Osteoblast (primary cell): ENCODE measurements at regions not wholly inside any gene's neighbourhood (a gene's known extent, or its start where the extent isn't known, plus 50 kb on each side); places are given as distances from the start of the nearest gene placed in this dataset.
A peak's percentile ranks its signal among the peaks of the same experiment; 100 is the strongest.
"Not testable (repeated sequence)": the region's sequence is repeated elsewhere in the genome, so short reads cannot be mapped to it uniquely, and the experiment has no call there.

Source experiments
- DNase-seq: peaks from one replicate; pipeline ENCODE4 v3.0.0; 2011; ENCODE audit warnings: low spot score, mixed read lengths; ENCODE audit not compliant: insufficient read length; ENCODE audit errors: missing footprints
- H2AFZ ChIP-seq: 2 replicates; pipeline ENCODE4 v1.6.0; 2011; ENCODE audit warnings: mild to moderate bottlenecking, low read length
- H3K27ac ChIP-seq: 2 replicates; pipeline ENCODE4 v1.5.1; 2011; ENCODE audit warnings: mild to moderate bottlenecking, low read depth, low read length, moderate library complexity
- H3K27me3 ChIP-seq: 2 replicates; pipeline ENCODE4 v1.6.0; 2012; ENCODE audit warnings: mild to moderate bottlenecking, control low read depth, inconsistent platforms, low read length, moderate library complexity; ENCODE audit not compliant: insufficient read depth
- H3K36me3 ChIP-seq: 2 replicates; pipeline ENCODE4 v1.5.1; 2011; ENCODE audit warnings: mild to moderate bottlenecking, low read length, control low read depth, moderate library complexity; ENCODE audit not compliant: insufficient read depth
- H3K4me1 ChIP-seq: 2 replicates; pipeline ENCODE4 v1.5.1; 2011; ENCODE audit warnings: mild to moderate bottlenecking, low read length, control low read depth, moderate library complexity; ENCODE audit not compliant: insufficient read depth
- H3K4me2 ChIP-seq: 2 replicates; pipeline ENCODE4 v1.6.0; 2011; ENCODE audit warnings: mild to moderate bottlenecking, low read length; ENCODE audit not compliant: insufficient read depth
- H3K4me3 ChIP-seq: fragments of 200-600 bp; sonication (generic); 3 replicates; pipeline ENCODE4 v1.5.1; 2012; ENCODE audit warnings: mild to moderate bottlenecking, low read length, inconsistent platforms; ENCODE audit not compliant: insufficient read depth
- H3K79me2 ChIP-seq: 2 replicates; pipeline ENCODE4 v1.6.0; 2012; ENCODE audit warnings: mild to moderate bottlenecking, low read length, control low read depth, inconsistent platforms; ENCODE audit not compliant: insufficient read depth
- H3K9me3 ChIP-seq: 2 replicates; pipeline ENCODE4 v1.5.1; 2011; ENCODE audit warnings: low read depth, low read length, control low read depth
- H4K20me1 ChIP-seq: 2 replicates; pipeline ENCODE4 v1.6.0; 2012; ENCODE audit warnings: mild to moderate bottlenecking, low read length, control low read depth; ENCODE audit not compliant: insufficient read depth
- TF ChIP-seq, protein P1 (sequence below): IDR thresholded peaks from 2 replicates; pipeline ENCODE4 v1.5.1; 2011; ENCODE audit warnings: mild to moderate bottlenecking, low read depth, low read length, moderate library complexity; ENCODE audit errors: extremely low read depth

DNA sequence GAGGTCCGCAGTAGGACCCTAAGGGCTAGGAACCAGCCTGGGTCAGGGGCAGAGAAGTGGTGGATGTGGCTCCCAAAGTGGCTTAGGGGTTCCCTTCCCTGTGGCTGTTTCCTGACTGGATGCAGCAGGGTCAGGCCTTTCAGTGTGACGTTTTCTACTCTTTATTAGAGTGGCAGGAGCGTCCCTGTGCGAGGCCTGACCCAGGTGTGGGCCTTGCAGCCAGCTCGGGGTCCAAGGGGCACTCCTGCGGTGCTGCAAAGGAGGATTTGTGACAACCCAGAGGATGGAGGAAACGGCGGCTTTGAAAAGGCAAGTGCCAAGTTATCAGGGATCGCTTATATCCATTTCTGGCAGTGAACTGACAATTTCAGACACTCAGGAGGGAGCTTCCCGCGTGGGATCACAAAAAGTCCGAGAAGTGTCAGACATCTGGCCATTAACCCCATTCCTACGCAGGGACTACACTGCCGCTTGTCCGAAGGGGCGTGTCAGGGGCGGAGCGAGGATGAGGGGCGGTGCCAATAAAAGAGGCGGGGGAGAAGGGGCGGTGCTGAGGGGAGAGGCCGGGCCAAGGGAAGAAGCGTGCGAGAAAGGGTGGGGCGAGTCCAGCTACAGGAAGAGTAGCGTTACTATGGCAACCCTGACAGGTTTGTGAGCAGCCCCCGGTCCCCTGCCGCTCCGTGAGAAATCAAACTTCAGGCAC, 98.8 kb upstream of the ZNF722 start:
- no peaks in the 10 kb centered on the region for H3K36me3 ChIP-seq
- no peak overlapping the region for H2AFZ ChIP-seq
- no peaks in the 10 kb centered on the region for H3K4me1 ChIP-seq
- no peaks in the 10 kb centered on the region for H4K20me1 ChIP-seq
- no peaks in the 10 kb centered on the region for H3K9me3 ChIP-seq
- no peak overlapping the region for H3K4me3 ChIP-seq
- H3K27me3 ChIP-seq = no peaks in the 10 kb centered on the region
- no peak overlapping the region for H3K4me2 ChIP-seq
- DNase-seq = no peak
- TF ChIP-seq, protein P1, sequence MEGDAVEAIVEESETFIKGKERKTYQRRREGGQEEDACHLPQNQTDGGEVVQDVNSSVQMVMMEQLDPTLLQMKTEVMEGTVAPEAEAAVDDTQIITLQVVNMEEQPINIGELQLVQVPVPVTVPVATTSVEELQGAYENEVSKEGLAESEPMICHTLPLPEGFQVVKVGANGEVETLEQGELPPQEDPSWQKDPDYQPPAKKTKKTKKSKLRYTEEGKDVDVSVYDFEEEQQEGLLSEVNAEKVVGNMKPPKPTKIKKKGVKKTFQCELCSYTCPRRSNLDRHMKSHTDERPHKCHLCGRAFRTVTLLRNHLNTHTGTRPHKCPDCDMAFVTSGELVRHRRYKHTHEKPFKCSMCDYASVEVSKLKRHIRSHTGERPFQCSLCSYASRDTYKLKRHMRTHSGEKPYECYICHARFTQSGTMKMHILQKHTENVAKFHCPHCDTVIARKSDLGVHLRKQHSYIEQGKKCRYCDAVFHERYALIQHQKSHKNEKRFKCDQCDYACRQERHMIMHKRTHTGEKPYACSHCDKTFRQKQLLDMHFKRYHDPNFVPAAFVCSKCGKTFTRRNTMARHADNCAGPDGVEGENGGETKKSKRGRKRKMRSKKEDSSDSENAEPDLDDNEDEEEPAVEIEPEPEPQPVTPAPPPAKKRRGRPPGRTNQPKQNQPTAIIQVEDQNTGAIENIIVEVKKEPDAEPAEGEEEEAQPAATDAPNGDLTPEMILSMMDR = no peak
- H3K27ac ChIP-seq = no peak overlapping the region
- H3K79me2 ChIP-seq = no peaks in the 10 kb centered on the region

DNA sequence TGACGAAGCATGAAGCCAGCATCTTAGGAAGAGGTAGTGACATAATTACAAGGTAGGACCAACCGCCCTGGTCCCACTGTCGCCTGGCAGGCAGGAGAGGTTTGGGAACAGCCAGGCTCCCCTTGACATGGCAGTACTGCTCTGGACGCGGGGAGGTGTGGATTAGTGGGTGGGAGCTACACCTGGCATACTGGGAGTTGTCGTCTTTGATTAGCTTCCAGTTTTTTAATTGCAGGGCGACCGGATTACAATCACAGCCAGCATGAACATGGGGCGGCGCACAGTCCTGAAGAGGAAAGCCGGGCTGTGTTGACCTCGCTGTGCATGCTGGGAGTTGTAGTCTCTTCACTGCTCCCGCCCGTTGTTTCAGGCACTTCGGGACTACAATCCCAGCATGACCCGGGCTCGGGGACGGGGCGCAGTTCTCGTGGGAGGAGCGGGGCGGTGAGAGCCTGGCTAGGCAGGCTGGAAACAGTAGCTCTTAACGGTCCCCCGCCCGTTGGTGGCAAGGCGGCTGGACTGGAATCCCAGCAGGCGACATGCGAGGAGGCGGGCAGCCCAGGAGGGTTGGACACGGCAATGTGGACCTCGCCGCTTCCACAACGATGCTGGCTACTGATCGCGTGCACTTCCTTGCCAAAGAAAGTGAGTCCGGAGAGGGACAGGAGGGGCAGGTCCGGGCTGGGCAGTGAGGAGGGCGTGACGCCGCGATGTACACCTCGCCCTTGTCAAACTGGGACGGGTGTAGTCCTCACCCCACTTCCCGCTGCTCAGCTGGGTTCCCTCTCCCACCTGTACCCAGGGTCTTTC, 98.0 kb upstream of the ZNF722 start:
- peak; percentile 63 for DNase-seq
- TF ChIP-seq, protein P1 = no peak
- H3K4me2 ChIP-seq = no peak overlapping the region

DNA sequence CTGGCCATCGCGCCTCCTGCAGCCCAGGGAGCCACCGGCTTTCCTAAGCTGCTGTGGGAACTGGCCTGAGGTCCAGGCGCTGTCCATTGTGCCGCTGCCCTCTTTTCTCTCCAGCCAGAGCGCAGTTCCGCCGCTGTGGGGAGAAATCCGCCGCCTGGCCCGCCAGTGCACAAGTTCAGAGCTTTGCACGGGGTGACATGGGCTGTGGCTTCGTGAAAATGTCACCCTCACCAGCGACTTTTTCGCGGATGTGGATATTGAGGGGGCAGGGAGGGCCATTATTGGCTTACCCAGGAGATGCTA, 97.5 kb upstream of the ZNF722 start:
- DNase-seq, H4K20me1 ChIP-seq, H2AFZ ChIP-seq: not testable (repeated sequence)

More for the DNA sequence above, 98.0 kb upstream of the ZNF722 start:
- Histone ChIP-seq H3K36me3 (no peaks in the 10 kb centered on the region), H3K27ac (no peak overlapping the region), H3K27me3 (no peaks in the 10 kb centered on the region), H3K4me3 (no peak overlapping the region), H3K9me3 (no peaks in the 10 kb centered on the region), H3K4me1 (no peaks in the 10 kb centered on the region), H4K20me1 (no peaks in the 10 kb centered on the region), H3K79me2 (no peaks in the 10 kb centered on the region), H2AFZ (no peak overlapping the region)

DNA sequence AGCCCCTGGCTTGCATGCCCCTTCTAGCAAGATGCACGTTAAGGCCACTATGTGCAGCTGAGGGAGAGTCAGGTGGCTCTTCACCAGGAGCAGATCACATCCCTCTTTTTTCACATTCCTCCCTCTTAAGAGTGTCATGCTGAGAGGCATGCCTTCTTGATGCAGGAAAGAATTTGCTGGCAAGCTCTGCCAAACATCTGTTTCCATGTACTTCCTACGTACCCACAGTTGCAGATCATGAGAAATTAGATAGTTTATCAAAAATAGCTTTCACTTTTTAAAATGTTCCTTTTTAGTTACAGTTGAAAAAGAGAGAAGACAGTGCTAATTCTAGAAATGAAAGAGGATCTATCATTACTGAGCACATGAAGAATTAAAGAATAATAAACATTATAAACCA, 79.7 kb upstream of the ZNF722 start:
- Histone ChIP-seq H4K20me1 (no peaks in the 10 kb centered on the region), H3K4me3 (no peak overlapping the region), H3K27me3 (no peaks in the 10 kb centered on the region), H3K4me1 (no peaks in the 10 kb centered on the region), H2AFZ (no peak overlapping the region), H3K9me3 (no peaks in the 10 kb centered on the region), H3K27ac (no peak overlapping the region), H3K36me3 (no peaks in the 10 kb centered on the region), H3K4me2 (no peak overlapping the region), H3K79me2 (no peaks in the 10 kb centered on the region)
- TF ChIP-seq, protein P1 = no peak
- DNase-seq = no peak

More for the DNA sequence above, 97.5 kb upstream of the ZNF722 start:
- not testable (repeated sequence) for H3K4me1 ChIP-seq, H3K27ac ChIP-seq, H3K4me3 ChIP-seq, H3K79me2 ChIP-seq, H3K4me2 ChIP-seq, H3K9me3 ChIP-seq, H3K27me3 ChIP-seq, H3K36me3 ChIP-seq
